Stimulated activated CD4-positive, alpha-beta T cell treated with anti-CD3 and anti-CD28 coated beads, Interleukin-1b, Interleukin-23, amount 100 ng/mL, for 4 hours (primary cell): ENCODE measurements at regions not wholly inside any gene's neighbourhood (a gene's known extent, or its start where the extent isn't known, plus 50 kb on each side); places are given as distances from the start of the nearest gene placed in this dataset.
"Not testable (repeated sequence)": the region's sequence is repeated elsewhere in the genome, so short reads cannot be mapped to it uniquely, and the experiment has no call there.

Experiments
- DNase-seq, 2 donors: peaks; one replicate each; pipeline ENCODE4 v3.0.0-alpha.2; 2020; ENCODE audit warnings: low read depth in 2 of 2

DNA sequence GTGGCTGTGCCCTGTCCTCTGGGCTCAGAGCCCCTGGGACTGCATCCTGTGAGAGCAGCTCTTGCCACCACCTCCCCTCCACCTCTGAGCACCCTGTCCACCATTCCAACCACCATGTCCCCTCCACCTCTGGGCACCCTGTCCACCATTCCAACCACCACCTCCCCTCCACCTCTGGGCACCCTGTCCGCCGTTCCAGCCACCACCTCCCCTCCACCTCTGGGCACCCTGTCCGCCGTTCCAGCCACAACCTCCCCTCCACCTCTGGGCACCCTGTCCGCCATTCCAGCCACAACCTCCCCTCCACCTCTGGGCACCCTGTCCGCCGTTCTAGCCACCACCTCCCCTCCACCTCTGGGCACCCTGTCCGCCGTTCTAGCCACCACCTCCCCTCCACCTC is 313.7 kb upstream of the MYT1L start:
- not testable (repeated sequence) for DNase-seq

DNA sequence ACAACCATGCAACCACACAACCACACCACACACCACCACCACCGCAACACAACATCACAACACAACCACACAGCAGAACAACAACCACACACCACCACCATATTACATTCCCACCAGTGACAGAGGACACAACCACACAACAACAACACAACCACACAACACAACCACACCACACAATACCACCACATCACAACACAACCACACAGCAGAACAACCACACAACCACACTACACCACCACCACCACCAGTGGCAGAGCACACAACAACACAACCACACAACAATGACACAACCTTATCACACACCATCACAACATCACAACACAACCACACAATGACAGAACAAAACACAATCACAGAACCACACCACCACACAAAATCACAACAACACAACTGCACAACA is 313.0 kb upstream of the MYT1L start:
- DNase-seq = no peak

DNA sequence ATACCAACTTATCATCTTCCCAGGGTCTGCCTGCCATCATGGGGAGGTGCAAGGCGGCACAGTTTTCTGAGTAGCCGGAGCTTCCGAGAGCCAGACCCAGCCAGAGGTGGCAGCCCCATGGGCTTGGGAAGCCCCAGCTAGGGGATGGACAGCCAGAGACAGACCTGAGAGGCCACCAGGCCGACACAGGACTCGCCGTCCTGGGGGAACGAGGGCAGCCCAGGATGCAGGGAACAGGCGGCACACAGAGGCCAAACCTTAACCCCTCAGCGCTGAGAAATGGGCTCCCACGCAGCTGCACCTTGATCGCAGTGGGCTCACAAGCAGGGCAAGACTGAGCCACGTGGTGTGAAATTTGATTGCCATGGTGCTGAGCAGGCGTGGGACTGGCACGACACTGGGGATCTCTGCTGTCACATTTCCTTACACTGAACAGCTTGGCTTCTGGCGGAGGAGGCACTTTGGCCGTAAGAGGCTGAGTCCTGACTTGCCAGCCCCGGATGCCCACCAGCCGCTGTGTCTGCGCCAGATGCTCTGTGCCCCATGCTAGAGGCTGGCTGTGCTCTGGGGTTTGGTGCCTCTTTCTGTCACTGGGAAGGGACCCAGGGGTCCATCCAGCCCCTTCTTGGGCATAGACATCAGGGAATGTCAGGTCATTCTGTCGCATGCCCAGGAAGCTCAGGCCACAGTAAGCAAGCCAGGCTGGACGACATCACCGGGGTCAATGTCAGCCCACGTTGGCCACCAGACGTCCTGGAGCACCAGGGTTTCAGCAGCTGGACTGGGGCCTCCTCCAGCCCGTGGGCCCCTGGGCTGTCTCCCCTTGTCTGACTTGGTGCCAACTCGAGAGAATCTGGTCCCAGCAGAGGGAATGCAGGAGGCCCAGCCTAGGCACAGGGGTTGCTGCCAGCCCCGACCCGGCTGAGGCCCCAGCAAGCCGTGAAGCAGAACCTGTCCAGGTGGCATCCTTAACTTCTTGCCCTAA is 312.1 kb upstream of the MYT1L start:
- no peak for DNase-seq

- no peak for DNase-seq
These were observed 310.7 kb upstream of the MYT1L start for GRCh38 chr2:2641541-2642410.

- no peak for DNase-seq
These were observed 309.7 kb upstream of the MYT1L start for GRCh38 chr2:2640818-2641217.

GRCh38 chr2:2640371-2640770 is 309.3 kb upstream of the MYT1L start:
- no peak for DNase-seq

DNA sequence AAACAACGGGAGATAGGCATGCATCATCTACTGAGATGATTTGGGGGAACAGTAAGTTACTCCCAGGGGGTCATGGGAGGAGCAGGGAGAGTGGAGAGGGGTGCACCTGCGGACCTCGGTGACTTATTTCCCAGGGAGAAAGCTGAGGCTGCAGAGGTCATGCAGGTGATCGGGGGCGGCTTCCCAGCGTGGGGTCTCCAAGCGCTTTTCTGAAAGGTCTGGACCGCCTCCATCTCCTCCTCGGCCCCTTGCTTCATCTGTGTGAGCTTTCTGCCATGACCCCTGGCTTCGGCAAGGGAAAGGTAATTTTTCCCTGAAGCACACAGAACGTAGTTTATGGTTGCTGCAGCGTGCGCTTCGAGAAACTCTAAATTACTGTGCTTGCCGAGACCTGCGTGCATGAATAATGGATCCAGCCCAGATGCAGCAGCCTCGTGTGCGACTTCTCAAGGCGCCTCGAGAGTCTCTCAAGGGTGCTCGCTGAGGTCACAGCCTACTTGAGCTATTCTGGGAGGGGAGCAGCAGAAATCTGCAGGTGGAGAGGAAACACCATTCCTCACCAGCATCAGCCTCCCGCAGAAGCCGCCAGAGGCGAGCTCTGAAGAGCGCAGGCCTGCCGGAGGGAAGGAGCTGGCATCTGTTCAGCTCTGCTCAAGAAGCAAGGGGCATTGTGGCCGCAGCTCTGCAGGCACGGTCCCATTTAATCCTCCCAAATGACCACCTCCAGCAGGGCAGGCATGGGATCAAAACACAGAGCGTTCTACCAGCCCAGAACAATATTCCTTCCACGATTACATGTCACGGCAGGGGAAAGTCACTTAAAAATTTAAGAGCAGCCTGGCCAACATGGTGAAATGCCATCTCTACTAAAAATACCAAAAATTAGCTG is 308.4 kb upstream of the MYT1L start:
- DNase-seq = no peak

DNA sequence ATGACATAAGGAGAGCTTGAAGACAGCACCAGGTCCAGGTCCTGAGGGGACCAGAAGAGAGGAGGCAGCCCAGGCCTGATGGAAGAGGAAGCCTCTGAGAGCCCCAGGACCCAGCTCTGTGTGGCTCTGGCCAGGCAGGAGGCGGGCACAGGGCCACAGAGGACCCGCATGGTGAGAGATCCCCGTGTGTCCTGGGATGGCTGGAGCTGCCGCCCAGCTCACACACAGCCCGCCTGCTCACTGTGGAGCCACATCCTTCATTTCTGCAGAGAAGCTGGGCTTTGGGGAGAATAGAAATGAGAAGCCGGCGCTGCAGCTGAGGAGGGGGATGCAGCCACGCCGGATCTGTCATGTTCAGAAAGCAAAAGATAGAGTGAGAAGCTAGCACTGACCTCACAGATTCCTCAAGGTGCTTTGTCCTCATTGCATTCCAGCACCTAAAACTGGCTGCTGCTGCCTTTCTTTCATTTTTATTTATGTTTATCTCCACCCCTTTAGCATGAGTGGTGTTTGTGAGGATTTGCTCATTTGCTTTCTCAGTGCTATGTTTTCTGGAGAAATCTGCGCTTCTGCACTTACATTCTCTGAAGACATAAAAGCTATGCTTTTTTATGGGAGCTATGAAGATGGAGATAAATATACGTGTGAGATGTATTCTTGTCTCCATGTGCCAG is 307.6 kb upstream of the MYT1L start:
- DNase-seq = no peak

DNA sequence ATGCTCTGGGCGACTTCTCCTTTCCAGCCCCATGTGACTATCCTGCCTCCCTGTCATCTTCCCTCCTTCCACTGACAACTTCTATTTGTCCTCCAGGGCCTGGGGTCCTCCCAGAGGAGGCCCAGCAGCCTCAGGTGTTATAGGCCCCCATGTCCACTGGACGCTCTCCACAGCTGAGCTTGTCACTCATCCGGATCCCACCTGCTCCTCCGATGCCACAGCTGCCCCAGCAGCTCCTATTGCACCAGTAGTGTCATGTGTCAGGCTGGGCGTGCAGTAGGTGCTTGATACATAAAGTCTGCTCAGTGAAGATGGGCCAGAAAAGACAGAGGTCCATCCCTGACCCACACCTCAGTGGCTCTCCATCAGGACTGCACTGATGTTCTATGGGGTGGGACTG is 305.7 kb upstream of the MYT1L start:
- DNase-seq = no peak

DNA sequence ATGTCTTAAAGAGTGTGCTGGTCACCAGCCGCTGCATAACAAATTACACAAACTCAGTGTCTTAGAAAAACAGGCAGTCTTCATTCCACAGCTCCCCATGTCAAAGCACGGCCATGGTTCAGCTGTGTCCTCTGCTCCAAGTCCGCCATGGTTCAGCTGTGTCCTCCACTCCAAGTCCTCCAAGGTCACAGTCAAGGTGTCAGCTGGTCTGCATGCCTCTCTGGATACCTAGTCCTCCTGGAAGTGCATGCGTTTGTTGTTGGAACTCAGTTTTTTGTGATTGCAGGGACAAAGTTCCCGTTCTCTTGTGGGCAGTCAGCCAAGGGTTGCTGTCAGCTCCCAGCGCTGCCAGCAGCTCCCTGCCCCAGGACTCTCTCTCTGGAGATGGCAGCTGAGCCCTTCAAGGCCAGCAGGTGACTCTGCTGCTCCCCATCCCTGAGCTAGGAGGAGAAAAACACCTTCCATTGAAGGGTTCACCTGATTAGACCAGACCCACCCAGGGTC is 304.0 kb upstream of the MYT1L start:
- no peak for DNase-seq

- no peak for DNase-seq
These were observed 301.9 kb upstream of the MYT1L start for GRCh38 chr2:2633017-2633416.

DNA sequence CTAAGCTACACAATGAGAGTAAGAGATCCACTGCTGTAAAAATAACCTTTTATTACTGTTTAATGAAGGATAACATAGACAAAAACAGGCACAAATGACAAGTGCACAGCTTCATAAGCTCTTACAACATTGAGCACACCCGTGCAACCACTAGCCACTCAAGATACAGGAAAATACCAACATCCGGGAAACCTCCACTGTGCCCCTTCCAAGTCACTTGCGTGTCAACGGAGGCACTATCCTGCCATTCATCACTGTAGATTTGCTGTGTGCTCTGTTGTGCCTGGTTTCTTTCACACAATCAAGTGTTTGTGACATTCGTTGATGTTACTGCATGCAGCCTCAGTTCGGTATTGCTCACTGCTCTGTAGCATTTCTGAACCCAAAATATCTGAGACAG is 292.9 kb upstream of the MYT1L start:
- DNase-seq = no peak

DNA sequence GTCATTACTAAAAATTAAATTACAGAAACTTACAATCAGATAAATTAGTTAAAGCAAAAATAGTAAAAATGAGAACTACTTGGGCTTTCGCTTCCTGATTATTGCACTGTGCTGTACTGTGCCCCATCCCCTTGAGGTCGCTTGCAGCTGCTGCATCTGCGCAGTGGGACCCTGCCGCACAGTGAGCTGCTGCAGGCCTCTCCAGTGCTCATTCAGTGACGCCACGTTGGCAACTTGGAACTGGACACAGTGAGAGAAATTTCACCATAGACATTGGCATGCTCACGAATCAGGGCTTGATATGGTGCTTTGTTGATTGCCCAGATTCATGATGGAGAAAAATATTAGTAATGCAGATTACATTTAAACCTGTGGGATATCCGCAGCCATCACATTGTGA is 290.8 kb upstream of the MYT1L start:
- DNase-seq = no peak

DNA sequence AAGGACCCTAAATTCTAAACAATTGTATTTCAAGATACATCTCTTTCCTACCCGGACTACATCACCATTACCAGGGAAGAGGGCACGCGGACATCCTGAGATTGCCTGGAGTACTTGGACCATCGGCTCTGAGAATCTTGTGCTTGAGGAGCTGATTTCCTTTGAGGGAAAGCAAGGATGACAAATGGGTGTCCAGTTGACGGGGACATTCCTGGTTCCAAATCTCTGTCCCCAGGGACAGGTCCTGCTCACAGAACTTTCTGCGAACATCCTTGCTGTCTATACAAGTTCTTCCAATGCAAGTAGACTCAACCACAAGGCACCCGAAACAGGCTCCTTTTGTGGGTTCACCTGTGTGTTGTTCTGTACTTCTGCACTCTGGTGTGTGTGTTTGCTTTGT is 289.5 kb upstream of the MYT1L start:
- DNase-seq = no peak

DNA sequence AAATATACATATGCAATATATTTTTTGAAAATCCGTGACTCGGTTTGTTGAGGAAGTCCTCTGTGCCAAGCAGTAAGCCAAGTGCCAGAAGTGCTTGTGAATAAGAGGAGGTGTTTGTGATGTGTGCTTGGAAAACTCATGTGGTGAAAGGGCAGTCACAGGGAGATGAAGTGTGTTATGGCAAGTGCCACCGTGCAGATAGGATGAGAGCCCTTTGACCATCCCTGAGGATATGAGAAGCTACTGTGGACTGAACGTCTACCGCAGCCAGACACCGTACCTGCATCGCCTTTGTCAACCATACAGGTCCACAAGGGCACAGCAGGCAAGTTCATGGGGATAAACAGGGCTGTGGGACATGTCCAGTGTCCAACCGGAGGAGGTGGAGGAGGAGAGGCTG is 288.9 kb upstream of the MYT1L start:
- no peak for DNase-seq

GRCh38 chr2:2614452-2614851 is 283.4 kb upstream of the MYT1L start:
- no peak for DNase-seq

DNA sequence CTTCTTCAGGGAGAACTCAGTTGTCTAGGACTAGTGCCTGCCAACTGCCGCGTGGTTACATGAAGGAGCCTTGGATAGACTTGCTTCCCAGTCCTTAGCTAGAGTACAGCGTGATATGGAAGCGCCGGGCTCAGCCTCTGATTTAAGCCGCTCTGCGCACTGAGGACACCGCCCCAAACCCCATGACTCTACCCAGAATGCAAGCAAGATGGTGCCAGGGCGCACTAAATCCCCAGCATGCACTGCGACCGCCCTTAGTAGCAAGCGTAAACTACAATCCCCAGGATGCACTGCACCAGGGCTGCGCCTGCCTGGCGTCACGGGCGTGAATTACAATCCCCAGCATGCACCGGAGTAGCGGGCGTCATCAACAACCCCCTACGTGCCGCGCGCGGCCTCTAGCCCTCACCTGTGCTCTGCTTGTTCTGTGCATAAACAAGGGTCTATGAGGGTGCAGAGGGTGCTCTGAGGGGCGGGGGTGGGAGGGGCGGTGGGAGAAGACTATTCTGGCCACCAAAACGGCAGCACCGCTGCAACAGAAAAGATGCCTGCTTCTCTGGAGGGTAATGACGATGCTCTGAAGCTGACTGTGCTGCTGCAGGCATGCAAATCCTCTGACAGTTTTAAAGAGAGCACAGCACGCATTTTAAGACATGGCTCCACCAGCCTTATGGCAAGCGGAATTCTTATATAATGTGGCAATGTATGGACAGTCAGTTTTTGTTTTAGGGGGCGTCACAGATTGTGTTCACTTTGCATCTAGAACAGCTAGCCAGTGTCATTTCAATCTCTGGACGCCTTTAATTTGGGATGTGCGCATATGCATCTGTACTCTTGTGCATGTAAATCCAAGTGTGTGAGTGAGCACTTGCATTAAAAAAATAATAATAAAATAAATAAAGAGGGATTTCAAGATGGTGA is 282.5 kb upstream of the MYT1L start:
- DNase-seq = peak; percentile 70 to 74

- no peak for DNase-seq
These were observed 279.7 kb upstream of the MYT1L start for GRCh38 chr2:2610751-2611150.

GRCh38 chr2:2600366-2600765 is 269.3 kb upstream of the MYT1L start:
- no peak for DNase-seq

DNA sequence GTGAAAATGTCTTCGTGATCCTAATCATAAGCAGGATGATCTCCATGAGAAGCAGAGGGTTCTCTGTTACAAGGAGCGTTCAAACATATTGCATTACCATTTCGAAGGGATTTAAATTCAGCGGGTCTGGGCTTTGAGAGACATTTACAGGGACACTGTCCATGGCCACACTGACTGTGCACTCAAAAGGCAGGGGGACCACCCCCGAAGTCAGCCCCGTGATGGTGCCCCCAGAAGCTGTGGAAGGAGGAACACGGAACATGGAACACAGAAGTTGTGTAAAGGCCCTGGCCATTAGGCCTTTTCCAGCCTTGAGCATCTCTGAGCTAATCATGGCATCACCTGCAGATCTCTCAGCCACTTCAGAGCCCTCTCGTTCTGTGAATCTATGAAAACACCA is 268.4 kb upstream of the MYT1L start:
- no peak for DNase-seq
